Panc1 (cell line): ENCODE measurements at regions not wholly inside any gene's neighbourhood (a gene's known extent, or its start where the extent isn't known, plus 50 kb on each side); places are given as distances from the start of the nearest gene placed in this dataset.

ENCODE experiments used
- ATAC-seq: fragments of 200-7000 bp; cut with Tn5 transposase; 2 replicates; pipeline ENCODE4 v1.9.1; 2020; ENCODE audit warnings: mild to moderate bottlenecking, moderate library complexity
- BruUV-seq: library from RNA; stranded (reverse); fragments of 400-500 nt; replicated peaks from 2 replicates; lab custom pipeline; 2021; lab: Mats Ljungman, UMichigan
- CTCF ChIA-PET: fragments of 300-600 bp; sonication (Branson Sonifier 250); formaldehyde crosslinking; loops from one replicate; lab custom pipeline; 2022; ENCODE audit warnings: antibody characterized with exemption; lab: Charles Lee
- POLR2A ChIA-PET: fragments of 300-600 bp; sonication (Branson Sonifier 250); formaldehyde crosslinking; loops from one replicate; lab custom pipeline; 2022; ENCODE audit warnings: antibody characterized with exemption; lab: Charles Lee
- DNase-seq: peaks from one replicate; pipeline ENCODE4 v3.0.0-alpha.2; 2010; ENCODE audit warnings: low read depth, low spot score
- H3K27ac ChIP-seq: 2 replicates; pipeline ENCODE4 v1.5.1; 2011; ENCODE audit warnings: mild to moderate bottlenecking, low read length, inconsistent platforms
- H3K27me3 ChIP-seq: fragments of 200-500 bp; sonication (Bioruptor generic); 2 replicates; pipeline ENCODE4 v1.6.0; 2014; ENCODE audit warnings: low read length, inconsistent platforms; ENCODE audit not compliant: control insufficient read depth, insufficient read depth
- H3K36me3 ChIP-seq: fragments of 200-500 bp; sonication (Bioruptor generic); 2 replicates; pipeline ENCODE4 v1.5.1; 2014; ENCODE audit warnings: inconsistent platforms, mild to moderate bottlenecking, low read length, moderate library complexity; ENCODE audit not compliant: control insufficient read depth, insufficient read depth
- H3K4me1 ChIP-seq: 2 replicates; pipeline ENCODE4 v1.5.1; 2011; ENCODE audit warnings: inconsistent platforms, mild to moderate bottlenecking, low read length, moderate library complexity; ENCODE audit not compliant: control insufficient read depth, insufficient read depth
- H3K4me3 ChIP-seq, 2 experiments: 2 replicates each; pipeline ENCODE4 v1.5.1; 2011 to 2012; ENCODE audit warnings: low read depth in 2 of 2, low read length in 2 of 2, mild to moderate bottlenecking in 2 of 2, inconsistent platforms in 1 of 2, moderate library complexity in 1 of 2
- H3K9me3 ChIP-seq: fragments of 200-500 bp; sonication (Bioruptor generic); 2 replicates; pipeline ENCODE4 v1.5.1; 2014; ENCODE audit warnings: low read depth, mild to moderate bottlenecking, inconsistent platforms, low read length, moderate library complexity; ENCODE audit not compliant: control insufficient read depth, insufficient read depth
- POLR2AphosphoS5 ChIP-seq: IDR thresholded peaks from 2 replicates; pipeline ENCODE4 v1.6.1; 2012; ENCODE audit warnings: mild to moderate bottlenecking, low read depth, low read length, moderate library complexity
- SIN3A ChIP-seq: IDR thresholded peaks from 2 replicates; pipeline ENCODE4 v1.6.1; 2012; ENCODE audit warnings: low read depth, mild to moderate bottlenecking, low read length, moderate library complexity, borderline replicate concordance; ENCODE audit not compliant: insufficient read depth
- TCF7L2 ChIP-seq: IDR thresholded peaks from 2 replicates; pipeline ENCODE4 v1.6.1; 2011; ENCODE audit warnings: mild to moderate bottlenecking, low read depth, low read length, inconsistent platforms
- in situ Hi-C: cut with HindIII; loops from 2 replicates; pipeline ENCODE4 v1.10.0; 2016; ENCODE audit warnings: low sequenced_read_pairs, low pct_unique_long_range_greater_than_20kb
- intact Hi-C: fragments of 100-400 bp; cut with micrococcal nuclease; formaldehyde crosslinking; loops from one replicate; pipeline ENCODE4 v1.10.0; 2022; ENCODE audit not compliant: unreplicated experiment
- TF ChIP-seq, protein P1 (sequence below): fragments of 450-650 bp; IDR thresholded peaks from 2 replicates; pipeline ENCODE4 v1.5.1; 2017; ENCODE audit warnings: mild to moderate bottlenecking
- TF ChIP-seq, protein P2 (sequence below), 2 experiments: IDR thresholded peaks; 2 replicates each; pipeline ENCODE4 v1.6.1; 2011 to 2012; ENCODE audit warnings: low read depth in 2 of 2, control low read depth in 1 of 2, low read length in 1 of 2, mild to moderate bottlenecking in 1 of 2, moderate library complexity in 1 of 2; ENCODE audit not compliant: insufficient read depth in 1 of 2

DNA sequence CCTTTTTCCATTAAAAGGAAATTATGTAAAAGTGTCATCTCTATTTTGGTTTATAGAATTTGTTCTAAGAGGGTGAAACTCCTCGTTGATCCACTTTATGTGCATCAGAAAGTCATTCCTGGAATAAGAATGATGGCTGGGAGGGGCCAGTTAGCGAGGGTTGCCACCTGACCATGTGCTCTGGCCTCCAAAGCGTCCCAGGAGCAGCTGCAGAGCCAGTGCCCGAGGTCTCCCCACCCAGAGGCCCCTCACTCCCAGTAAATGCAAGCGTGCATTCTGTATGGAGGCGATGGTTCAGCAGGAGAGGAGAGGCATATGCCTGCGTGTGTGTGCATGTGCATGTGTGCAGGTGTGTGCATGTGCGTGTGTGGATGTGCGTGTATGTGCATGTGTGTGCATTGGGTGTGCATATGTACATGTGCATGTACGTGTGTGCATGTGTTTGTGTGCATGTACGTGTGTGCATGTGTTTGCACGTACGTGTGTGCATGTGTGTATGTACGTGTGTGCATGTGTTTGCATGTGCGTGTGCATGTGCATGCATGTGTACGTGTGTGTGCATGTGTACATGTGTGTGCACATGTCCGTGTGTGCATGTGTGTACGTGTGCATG, 345.8 kb downstream of the TEX29 start:
- no peaks in the 10 kb centered on the region for H3K9me3 ChIP-seq
- BruUV-seq, result no TSS peak
- ATAC-seq (no peak), DNase-seq (no peak)
- CTCF ChIA-PET, result no interaction called here
- no peak overlapping the region for H3K27ac ChIP-seq
- in situ Hi-C loops, result no loop called here
- no peaks in the 10 kb centered on the region for H3K27me3 ChIP-seq
- H3K4me3 ChIP-seq, result no peak overlapping the region
- intact Hi-C loops, result no loop called here
- POLR2A ChIA-PET, result no interaction called here
- TF ChIP-seq, protein P1, sequence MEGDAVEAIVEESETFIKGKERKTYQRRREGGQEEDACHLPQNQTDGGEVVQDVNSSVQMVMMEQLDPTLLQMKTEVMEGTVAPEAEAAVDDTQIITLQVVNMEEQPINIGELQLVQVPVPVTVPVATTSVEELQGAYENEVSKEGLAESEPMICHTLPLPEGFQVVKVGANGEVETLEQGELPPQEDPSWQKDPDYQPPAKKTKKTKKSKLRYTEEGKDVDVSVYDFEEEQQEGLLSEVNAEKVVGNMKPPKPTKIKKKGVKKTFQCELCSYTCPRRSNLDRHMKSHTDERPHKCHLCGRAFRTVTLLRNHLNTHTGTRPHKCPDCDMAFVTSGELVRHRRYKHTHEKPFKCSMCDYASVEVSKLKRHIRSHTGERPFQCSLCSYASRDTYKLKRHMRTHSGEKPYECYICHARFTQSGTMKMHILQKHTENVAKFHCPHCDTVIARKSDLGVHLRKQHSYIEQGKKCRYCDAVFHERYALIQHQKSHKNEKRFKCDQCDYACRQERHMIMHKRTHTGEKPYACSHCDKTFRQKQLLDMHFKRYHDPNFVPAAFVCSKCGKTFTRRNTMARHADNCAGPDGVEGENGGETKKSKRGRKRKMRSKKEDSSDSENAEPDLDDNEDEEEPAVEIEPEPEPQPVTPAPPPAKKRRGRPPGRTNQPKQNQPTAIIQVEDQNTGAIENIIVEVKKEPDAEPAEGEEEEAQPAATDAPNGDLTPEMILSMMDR, result no peak
- no peak for TF ChIP-seq SIN3A
- TF ChIP-seq, protein P2, sequence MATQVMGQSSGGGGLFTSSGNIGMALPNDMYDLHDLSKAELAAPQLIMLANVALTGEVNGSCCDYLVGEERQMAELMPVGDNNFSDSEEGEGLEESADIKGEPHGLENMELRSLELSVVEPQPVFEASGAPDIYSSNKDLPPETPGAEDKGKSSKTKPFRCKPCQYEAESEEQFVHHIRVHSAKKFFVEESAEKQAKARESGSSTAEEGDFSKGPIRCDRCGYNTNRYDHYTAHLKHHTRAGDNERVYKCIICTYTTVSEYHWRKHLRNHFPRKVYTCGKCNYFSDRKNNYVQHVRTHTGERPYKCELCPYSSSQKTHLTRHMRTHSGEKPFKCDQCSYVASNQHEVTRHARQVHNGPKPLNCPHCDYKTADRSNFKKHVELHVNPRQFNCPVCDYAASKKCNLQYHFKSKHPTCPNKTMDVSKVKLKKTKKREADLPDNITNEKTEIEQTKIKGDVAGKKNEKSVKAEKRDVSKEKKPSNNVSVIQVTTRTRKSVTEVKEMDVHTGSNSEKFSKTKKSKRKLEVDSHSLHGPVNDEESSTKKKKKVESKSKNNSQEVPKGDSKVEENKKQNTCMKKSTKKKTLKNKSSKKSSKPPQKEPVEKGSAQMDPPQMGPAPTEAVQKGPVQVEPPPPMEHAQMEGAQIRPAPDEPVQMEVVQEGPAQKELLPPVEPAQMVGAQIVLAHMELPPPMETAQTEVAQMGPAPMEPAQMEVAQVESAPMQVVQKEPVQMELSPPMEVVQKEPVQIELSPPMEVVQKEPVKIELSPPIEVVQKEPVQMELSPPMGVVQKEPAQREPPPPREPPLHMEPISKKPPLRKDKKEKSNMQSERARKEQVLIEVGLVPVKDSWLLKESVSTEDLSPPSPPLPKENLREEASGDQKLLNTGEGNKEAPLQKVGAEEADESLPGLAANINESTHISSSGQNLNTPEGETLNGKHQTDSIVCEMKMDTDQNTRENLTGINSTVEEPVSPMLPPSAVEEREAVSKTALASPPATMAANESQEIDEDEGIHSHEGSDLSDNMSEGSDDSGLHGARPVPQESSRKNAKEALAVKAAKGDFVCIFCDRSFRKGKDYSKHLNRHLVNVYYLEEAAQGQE (IDR thresholded peaks at IDR 0.05; ENCODE audit: insufficient read depth in 1 of 2, low read depth in 2 of 2, low read length in 1 of 2), result no peak
- no peak for TF ChIP-seq POLR2AphosphoS5
- no peak for TF ChIP-seq TCF7L2
- H3K4me1 ChIP-seq, result no peaks in the 10 kb centered on the region
- no peaks in the 10 kb centered on the region for H3K36me3 ChIP-seq

DNA sequence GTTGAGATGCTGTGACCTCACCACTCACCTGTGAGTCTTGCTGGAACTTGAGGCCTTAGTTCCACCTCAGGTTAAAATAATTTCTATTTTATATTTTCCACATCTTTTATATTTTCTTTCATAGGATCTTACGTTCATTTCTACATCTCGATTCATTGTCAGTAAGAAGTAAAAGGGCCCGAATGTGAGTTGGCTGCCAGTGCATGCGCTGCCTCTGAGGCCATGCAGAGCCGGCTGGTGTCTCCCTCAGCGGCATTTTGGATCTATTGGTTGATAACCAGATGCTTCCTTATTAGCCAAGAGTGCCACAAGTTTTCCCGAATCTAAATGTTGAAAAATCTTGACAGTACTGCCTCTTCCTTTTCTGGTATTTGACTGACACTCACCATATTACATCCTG, 347.3 kb downstream of the TEX29 start:
- no peak for ATAC-seq
- Histone ChIP-seq H3K9me3 (no peaks in the 10 kb centered on the region), H3K36me3 (no peaks in the 10 kb centered on the region), H3K4me1 (no peaks in the 10 kb centered on the region), H3K27ac (no peak overlapping the region), H3K4me3 (no peak overlapping the region), H3K27me3 (no peaks in the 10 kb centered on the region)
- intact Hi-C loops, result no loop called here
- BruUV-seq, result no TSS peak
- ChIA-PET CTCF (no interaction called here), POLR2A (no interaction called here)
- TF ChIP-seq, protein P1, result no peak
- no peak for TF ChIP-seq TCF7L2
- TF ChIP-seq, protein P2 (IDR thresholded peaks at IDR 0.05; ENCODE audit: insufficient read depth in 1 of 2, low read depth in 2 of 2, low read length in 1 of 2), result no peak
- DNase-seq, result no peak
- in situ Hi-C loops, result no loop called here
